ENCODE measurements at regions not wholly inside any gene's neighbourhood (a gene's known extent, or its start where the extent isn't known, plus 50 kb on each side); places are given as distances from the start of the nearest gene placed in this dataset.

- no peak for DNase-seq
Measured at GRCh38 chr14:34208532-34208931, 253.5 kb downstream of the SPTSSA start.

GRCh38 chr14:34205799-34206198 is 254.9 kb upstream of the EGLN3 start:
- no peak for DNase-seq

- DNase-seq: no peak
Measured at GRCh38 chr14:34204774-34205173, 253.9 kb upstream of the EGLN3 start.

DNA sequence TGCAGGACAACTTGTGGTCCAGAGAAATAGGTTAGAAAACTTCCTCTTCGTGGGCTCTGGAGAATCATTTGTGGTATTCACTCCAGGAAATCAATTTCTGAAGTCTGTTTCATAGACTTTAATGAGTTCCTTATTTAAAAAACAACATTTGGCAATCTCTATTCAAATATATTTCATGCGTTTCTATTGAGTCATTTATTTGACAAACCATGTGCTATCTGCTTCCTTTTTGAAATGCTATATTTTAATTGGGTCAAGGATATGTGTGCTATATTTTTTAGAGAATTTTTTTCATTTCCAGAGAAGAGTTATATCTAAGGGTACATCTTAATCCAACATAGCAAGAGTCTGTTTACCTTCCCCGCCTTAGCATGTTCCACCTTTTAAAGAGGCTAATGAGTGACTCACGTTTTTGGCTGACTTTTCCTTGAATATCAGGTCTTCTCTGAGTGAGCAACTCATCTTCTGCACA is 252.4 kb upstream of the EGLN3 start:
- DNase-seq: no peak

- DNase-seq: no peak
Measured at GRCh38 chr14:34201909-34202637, 251.2 kb upstream of the EGLN3 start.

GRCh38 chr14:34199585-34199984 is 248.7 kb upstream of the EGLN3 start:
- DNase-seq: no peak

DNA sequence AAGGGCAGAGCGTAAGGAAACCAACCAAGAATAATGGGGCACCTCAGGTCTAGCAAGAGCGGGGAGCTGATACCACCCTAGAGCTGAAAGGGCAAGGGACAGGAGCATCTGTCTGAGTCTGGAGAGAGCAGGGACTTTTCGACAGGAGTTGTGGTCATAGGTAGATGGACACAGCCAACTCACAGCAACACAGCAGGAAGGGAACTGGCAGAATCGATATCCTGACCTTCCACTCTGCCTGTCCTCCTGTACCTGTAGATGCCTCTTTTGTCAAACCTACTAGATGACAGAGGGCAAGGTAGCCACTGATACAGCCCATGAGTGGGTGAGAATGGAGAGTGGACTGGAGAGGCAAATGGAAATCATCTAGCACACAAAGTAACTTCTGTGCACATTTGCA is 247.2 kb upstream of the EGLN3 start:
- no peak for DNase-seq

DNA sequence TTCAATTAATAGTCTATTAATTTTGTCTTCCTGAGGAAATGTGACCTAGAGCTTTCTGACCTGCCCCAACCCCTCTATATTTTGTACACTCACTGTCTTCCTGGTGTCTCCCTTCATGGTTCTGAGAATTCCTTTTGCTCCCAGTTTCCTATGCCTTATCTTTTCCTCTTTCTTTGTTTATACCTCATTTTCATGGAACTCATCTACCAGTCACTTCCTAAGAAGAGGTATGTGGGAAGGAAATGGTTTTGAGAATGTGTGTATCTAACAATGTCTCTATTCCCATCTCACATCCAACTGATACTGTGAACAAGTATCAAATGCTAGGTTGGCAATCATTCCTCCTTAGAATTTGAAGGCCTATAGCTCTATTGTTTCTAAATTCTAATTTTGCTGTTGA is 245.1 kb upstream of the EGLN3 start:
- DNase-seq: no peak

GRCh38 chr14:34190717-34191116 is 239.8 kb upstream of the EGLN3 start:
- no peak for DNase-seq

DNA sequence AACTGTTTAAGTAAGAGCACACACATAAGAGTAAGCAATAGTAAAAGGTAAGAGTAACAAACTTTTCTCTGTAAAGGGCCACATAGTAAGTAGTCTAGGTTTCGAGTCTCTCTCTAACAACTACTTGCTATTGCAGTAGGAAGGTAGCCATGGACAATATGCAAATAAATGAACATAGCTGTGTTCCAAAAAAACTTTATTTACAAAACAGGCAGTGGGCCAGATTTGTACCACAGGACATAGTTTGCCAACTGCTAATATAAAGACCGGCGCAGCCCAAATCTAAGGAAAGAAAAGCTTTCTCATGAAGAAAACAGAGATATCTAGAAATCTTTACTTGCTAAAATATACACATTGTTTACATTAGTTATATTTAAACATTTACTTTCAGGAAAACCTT is 239.0 kb upstream of the EGLN3 start:
- DNase-seq: no peak

GRCh38 chr14:34187519-34188044 is 236.7 kb upstream of the EGLN3 start:
- no peak for DNase-seq

DNA sequence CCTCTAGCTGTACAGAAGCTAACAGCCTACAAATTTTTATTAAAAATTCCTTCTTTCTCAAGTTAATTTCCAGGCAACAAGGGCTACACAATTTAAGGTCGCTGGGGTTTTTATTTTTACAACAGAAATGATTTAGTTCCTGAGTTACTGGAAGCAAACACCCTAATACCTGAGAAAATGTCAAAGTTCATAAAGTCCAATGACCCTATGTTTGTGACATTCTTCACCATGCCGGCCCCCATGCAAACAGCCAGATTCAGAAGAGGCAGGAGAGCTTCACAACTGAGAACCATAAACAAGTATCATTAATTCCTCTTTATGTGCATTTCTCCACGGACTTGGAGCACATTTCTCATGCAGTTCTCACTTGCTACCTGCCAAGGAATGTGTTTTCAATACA is 236.2 kb upstream of the EGLN3 start:
- DNase-seq: no peak

GRCh38 chr14:34184126-34184525 is 233.3 kb upstream of the EGLN3 start:
- no peak for DNase-seq

GRCh38 chr14:34183478-34183877 is 232.6 kb upstream of the EGLN3 start:
- no peak for DNase-seq

GRCh38 chr14:34181338-34181737 is 230.5 kb upstream of the EGLN3 start:
- DNase-seq: no peak

- DNase-seq: no peak
Measured at GRCh38 chr14:34180869-34181268, 230.0 kb upstream of the EGLN3 start.

DNA sequence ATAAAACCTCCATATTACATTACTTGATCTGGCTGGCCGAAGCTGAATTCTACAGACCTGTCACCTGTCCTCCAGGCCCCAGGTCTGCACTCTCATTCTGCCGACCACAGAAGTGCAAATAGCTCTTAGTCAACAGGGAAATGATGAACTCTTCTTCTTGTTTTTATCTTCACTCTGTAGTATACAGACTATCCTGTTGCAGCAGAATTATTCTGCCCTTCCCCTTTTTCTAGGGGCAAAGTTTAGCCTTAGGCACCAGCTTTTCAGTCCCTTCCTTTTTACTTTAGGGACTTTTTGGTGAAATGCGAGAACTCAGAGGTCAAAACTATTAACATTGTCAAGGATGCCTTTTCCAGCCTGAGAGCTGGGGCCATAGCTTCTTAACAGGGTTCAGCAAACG is 229.6 kb upstream of the EGLN3 start:
- no peak for DNase-seq

DNA sequence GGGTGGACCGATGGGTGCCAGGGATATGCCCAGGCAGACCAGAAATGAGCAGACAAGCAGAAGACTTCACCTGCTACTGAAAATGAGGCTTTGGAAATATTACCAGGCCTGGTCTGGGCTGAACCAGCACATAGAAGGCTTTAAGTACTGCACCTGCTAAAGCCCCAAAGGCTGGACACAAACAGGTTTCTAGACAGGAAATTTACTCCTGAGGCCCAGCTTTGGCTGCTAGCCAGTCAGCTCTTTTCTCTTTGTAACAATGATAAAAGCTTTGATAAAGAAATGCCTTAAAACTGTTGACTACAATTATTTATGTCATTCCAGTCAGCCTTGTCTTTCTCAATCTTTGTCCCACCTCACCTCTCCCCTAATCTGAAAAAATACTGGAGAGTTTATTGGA is 228.9 kb upstream of the EGLN3 start:
- DNase-seq: no peak

DNA sequence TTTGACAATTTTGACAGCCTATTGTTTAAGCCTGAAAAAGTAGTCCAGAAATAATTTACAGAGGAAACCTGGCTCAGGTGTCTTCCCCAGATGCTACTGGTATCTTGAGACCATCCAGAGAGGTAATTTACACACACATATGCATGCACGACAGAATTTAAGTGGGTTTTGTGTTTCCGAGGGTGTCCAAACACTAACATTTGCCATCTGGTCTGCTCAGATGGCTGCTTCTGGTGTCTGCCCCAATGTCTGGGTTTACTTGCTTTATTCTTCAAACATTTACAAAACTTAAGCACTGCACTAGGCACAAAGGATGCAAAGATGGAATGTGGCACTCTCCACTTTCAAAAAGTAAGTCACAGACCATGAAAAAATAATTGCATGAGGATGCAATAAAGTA is 226.6 kb upstream of the EGLN3 start:
- no peak for DNase-seq

GRCh38 chr14:34175574-34175973 is 224.7 kb upstream of the EGLN3 start:
- no peak for DNase-seq

- DNase-seq: no peak
Measured at GRCh38 chr14:34174973-34175372, 224.1 kb upstream of the EGLN3 start.

DNA sequence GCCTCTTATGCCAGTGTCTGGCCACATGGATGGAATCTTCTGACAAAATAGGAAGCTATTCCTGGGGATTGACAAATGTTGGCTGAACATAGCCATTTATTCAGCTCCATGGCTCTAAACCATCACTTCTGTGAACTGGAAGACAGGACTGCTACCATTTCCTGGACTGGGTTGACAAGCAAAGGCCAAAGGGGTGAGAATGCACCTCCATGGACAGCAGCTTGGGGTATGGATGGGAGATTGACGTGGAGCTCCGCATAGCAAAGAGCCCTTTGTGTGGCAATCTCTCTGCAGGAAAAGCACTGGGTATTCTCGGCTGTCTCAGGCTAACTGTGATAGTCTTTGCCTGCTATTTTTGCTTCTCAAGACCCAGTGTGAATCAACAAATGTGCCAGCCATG is 223.0 kb upstream of the EGLN3 start:
- DNase-seq: no peak

DNA sequence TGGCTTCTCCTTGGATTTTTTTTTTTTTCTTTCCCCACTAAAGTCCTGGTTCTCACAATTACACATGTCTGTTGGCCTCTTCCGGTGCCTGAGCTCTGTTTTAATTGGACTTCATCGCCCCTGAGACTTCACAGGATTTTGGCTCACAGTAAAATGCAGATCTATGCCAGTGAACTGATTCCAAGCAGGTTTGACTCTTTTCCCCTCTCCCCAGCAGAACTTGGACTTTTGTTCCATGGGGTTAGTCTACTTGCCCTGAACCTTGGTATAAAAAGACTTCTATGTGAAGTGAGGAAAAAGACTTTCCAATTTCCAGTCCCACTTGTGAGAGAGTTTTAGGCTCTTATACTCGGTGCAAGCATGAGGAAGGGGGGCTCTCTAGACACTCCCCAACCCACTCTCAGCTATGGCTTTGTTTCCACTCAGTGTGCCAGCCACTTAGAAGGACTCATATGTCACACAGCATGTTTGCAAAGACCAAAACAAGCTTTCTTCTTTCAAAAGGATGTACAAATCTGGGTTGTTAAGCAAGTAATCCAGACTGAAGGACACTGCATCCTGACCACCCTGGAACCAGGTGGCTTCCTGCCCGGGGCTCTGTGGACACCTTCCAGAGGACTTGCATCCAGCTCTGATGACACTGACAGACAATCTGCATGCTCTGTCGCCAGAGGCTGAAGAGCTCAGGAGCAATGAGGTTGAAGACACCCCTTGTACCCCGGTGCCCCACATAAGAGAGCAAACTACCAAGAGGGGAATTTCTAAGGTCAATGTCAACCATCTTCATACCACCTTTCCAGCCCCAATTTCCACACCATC is 221.9 kb upstream of the EGLN3 start:
- DNase-seq: no peak

GRCh38 chr14:34172173-34172451 is 221.2 kb upstream of the EGLN3 start:
- DNase-seq: no peak
